ENCODE measurements at regions not wholly inside any gene's neighbourhood (a gene's known extent, or its start where the extent isn't known, plus 50 kb on each side); places are given as distances from the start of the nearest gene placed in this dataset.

GRCh38 chr2:65782996-65783650 lies 350.7 kb upstream of the SPRED2 start:
- H3K27me3 ChIP-seq (ENCODE audit: insufficient read depth, poor library complexity, severe bottlenecking), result no peaks in the 10 kb centered on the region
- H3K27ac ChIP-seq (replicated peaks), result no peak overlapping the region
- no peak overlapping the region for H3K4me3 ChIP-seq (replicated peaks; ENCODE audit: insufficient read depth, low read length)
- no peak for DNase-seq (ENCODE audit: low read depth in 1 of 2, low spot score in 1 of 2)
- TF ChIP-seq SPI1 (IDR thresholded peaks at IDR 0.05; ENCODE audit: borderline replicate concordance, low read depth) (no peak), REST (IDR thresholded peaks at IDR 0.05; ENCODE audit: insufficient replicate concordance, low read depth) (no peak), GABPA (IDR thresholded peaks at IDR 0.05; ENCODE audit: low read depth) (no peak), POLR2AphosphoS5 (IDR thresholded peaks at IDR 0.05; ENCODE audit: low read depth) (no peak)
- TF ChIP-seq, protein P1, sequence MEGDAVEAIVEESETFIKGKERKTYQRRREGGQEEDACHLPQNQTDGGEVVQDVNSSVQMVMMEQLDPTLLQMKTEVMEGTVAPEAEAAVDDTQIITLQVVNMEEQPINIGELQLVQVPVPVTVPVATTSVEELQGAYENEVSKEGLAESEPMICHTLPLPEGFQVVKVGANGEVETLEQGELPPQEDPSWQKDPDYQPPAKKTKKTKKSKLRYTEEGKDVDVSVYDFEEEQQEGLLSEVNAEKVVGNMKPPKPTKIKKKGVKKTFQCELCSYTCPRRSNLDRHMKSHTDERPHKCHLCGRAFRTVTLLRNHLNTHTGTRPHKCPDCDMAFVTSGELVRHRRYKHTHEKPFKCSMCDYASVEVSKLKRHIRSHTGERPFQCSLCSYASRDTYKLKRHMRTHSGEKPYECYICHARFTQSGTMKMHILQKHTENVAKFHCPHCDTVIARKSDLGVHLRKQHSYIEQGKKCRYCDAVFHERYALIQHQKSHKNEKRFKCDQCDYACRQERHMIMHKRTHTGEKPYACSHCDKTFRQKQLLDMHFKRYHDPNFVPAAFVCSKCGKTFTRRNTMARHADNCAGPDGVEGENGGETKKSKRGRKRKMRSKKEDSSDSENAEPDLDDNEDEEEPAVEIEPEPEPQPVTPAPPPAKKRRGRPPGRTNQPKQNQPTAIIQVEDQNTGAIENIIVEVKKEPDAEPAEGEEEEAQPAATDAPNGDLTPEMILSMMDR (IDR thresholded peaks at IDR 0.05; ENCODE audit: insufficient read depth, low read length), result no peak

GRCh38 chr2:65782186-65782585 lies 349.8 kb upstream of the SPRED2 start:
- H3K27me3 ChIP-seq (ENCODE audit: insufficient read depth, poor library complexity, severe bottlenecking), result no peaks in the 10 kb centered on the region
- no peak for DNase-seq (ENCODE audit: low read depth in 1 of 2, low spot score in 1 of 2)
- H3K4me3 ChIP-seq (replicated peaks; ENCODE audit: insufficient read depth, low read length), result no peak overlapping the region
- H3K27ac ChIP-seq (replicated peaks), result no peak overlapping the region
- no peak for TF ChIP-seq REST (IDR thresholded peaks at IDR 0.05; ENCODE audit: insufficient replicate concordance, low read depth)
- TF ChIP-seq SPI1 (IDR thresholded peaks at IDR 0.05; ENCODE audit: borderline replicate concordance, low read depth), result no peak
- TF ChIP-seq, protein P1 (IDR thresholded peaks at IDR 0.05; ENCODE audit: insufficient read depth, low read length), result no peak
- TF ChIP-seq POLR2AphosphoS5 (IDR thresholded peaks at IDR 0.05; ENCODE audit: low read depth), result no peak
- no peak for TF ChIP-seq GABPA (IDR thresholded peaks at IDR 0.05; ENCODE audit: low read depth)

DNA sequence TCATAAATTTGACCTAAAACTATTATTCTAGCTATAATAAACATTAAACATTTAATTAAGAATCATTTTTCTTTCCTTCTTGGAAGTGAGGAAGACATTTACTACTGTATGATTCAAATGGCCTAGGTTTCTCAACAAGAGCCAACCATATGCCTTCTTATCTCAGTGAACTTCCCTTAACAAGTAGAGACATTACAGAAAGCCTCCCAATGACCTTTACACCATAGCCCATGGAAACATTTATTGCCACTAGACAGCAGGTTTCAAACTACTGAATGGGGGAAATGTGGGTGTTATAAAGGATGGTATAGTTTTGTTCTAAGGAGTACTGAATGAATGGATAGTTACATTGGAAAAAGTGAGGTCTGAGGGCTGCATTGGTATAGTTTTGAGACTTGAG lies 349.4 kb upstream of the SPRED2 start:
- Histone ChIP-seq H3K4me3 (replicated peaks; ENCODE audit: insufficient read depth, low read length) (no peak overlapping the region), H3K27ac (replicated peaks) (no peak overlapping the region), H3K27me3 (ENCODE audit: insufficient read depth, poor library complexity, severe bottlenecking) (no peaks in the 10 kb centered on the region)
- no peak for DNase-seq (ENCODE audit: low read depth in 1 of 2, low spot score in 1 of 2)
- no peak for TF ChIP-seq SPI1 (IDR thresholded peaks at IDR 0.05; ENCODE audit: borderline replicate concordance, low read depth)
- TF ChIP-seq GABPA (IDR thresholded peaks at IDR 0.05; ENCODE audit: low read depth), result no peak
- TF ChIP-seq, protein P1 (IDR thresholded peaks at IDR 0.05; ENCODE audit: insufficient read depth, low read length), result no peak
- TF ChIP-seq REST (IDR thresholded peaks at IDR 0.05; ENCODE audit: insufficient replicate concordance, low read depth), result no peak
- no peak for TF ChIP-seq POLR2AphosphoS5 (IDR thresholded peaks at IDR 0.05; ENCODE audit: low read depth)

Data from HL-60 (cell line).